ENCODE measurements at regions not wholly inside any gene's neighbourhood (a gene's known extent, or its start where the extent isn't known, plus 50 kb on each side); places are given as distances from the start of the nearest gene placed in this dataset.
A peak's percentile ranks its signal among the peaks of the same experiment; 100 is the strongest.

DNA sequence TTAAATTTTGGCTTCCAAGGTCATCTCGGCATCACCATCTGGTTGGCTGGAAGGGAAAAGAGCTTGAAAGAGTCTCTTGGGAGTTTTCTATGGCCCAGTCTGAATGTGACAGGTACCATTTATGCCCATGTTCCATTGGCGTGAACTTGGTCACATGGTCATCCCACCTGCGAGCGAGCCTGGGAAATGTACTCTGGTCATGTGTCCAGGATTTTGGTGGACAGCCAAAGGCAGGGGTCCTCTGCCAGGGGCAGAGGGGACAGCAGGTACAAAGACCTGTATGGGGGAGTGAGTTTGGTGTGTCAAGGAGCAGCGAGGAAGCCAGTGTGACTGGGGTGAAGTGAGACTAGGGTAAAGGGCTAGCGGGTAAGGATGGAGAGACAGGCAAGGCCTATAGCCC is 112.6 kb downstream of the CDC5L start:
- no peak for DNase-seq (ENCODE audit: low spot score)

DNA sequence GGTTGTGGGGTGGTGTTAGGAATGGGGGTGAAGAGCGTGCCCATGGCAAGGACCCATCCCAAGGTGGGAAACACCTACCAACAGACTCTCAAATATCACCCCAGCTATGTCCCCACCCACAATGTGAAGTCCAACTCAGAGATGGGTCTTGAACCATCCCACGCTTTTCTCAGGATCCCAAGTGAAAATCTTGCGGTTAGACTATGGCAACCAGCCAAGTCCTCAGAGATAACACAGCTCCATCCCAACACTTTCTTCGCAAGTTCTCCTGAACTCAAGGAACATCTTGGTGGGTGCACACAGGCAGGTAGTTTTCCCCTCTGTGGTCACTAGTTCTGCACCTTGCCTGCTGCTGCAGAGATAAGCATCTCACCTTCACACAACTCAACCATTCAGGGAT is 116.0 kb downstream of the CDC5L start:
- no peak for DNase-seq (ENCODE audit: low spot score)

DNA sequence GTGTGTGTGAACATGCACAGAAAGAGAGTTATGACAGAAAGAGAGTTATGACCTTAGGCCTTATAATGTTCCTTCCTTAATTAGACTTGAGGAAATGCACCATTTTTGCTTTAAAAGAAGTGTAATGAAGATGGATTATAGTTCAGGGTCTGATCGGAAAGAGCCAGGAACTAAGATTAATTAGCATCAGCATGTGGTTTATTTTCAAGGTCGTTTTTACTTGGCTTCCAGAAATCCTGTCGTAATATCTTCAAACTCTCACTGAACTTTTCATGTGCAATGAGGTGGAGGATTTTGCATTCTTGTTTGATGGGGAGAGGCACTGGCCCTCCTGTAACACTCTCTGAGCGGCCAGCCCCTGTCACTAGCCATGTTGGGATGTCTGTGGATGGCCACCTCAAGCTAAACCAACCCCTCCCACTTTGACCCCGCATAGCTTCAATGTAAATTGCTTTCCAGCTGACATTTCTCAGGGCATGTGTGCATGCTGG is 116.8 kb downstream of the CDC5L start:
- DNase-seq (ENCODE audit: low spot score), result no peak

DNA sequence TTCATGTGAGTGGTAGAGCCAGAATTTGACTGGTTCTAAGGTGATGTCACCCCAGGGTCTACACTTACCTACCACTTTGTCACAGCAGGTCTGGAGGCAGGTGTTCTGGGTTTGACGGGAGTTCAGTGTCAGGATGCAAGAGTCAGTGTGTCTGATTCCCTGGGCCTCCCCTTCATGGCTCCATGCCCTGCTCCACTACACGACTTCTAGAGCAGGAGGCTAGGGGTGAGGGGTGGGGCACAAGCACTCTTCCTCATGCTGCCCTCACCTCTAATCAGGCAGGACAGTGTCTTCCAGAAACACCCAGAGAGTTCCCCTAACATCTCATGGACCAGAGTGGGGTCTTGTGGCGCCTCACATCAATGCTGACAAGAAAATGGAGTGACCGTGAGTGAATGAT is 118.2 kb downstream of the CDC5L start:
- DNase-seq (ENCODE audit: low spot score), result no peak

DNA sequence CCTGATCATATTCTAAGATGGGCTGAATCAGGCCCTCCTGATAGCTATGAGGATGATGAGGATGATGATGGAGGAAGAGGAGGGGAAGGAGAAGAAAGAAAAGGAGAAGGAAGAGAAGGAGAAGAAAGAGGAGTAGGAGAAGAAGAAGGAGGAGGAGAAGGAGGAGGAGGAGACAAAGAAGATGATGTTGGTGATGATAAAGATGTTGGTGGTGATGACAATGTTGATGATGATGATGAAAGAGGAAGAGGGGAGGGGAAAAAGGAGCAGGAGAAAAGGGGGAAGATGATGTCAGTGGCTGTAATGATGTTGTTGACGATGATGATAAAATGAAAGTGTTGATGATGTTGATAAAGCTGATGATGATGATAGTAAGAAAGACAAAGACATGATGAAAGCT is 119.5 kb downstream of the CDC5L start:
- DNase-seq (ENCODE audit: low spot score), result no peak

DNA sequence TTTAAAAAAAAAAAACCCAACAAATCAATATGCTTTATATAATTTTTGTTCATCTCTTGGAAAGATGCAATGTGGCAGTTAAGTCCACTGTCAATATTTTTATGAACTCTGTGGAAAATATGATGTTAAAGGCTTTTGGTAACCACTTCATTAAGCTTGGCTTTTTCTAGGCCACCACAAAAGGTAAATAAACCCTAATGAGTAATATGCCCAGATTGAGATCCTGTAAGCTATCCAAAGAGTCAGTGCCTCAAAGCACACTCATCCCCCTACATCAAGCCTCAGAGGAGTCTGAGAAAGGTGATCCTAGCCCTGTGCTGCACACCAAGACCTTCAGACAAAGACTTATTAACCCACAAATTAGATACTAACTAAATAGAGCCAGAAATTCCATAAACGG is 121.1 kb downstream of the CDC5L start:
- no peak for DNase-seq (ENCODE audit: low spot score)

DNA sequence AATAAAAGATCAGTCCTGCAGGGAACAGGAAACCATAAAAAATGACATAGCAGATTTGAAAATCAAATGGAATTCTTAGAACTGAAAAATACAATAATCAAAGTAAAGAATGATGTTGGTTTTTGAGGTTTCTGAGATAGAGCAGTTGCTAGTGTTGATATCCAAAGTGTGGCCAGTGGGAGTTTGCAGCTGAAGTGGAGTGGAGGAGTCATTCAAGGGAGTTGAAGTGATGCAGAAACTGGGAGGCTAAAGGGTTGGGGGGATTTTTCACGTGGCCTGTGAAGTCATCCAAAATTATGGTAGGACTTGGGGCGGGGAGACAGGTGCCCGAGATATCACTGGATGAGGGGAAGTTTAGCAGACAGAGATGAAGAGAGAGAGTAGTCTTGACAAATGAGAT is 123.6 kb downstream of the CDC5L start:
- no peak for DNase-seq (ENCODE audit: low spot score)

DNA sequence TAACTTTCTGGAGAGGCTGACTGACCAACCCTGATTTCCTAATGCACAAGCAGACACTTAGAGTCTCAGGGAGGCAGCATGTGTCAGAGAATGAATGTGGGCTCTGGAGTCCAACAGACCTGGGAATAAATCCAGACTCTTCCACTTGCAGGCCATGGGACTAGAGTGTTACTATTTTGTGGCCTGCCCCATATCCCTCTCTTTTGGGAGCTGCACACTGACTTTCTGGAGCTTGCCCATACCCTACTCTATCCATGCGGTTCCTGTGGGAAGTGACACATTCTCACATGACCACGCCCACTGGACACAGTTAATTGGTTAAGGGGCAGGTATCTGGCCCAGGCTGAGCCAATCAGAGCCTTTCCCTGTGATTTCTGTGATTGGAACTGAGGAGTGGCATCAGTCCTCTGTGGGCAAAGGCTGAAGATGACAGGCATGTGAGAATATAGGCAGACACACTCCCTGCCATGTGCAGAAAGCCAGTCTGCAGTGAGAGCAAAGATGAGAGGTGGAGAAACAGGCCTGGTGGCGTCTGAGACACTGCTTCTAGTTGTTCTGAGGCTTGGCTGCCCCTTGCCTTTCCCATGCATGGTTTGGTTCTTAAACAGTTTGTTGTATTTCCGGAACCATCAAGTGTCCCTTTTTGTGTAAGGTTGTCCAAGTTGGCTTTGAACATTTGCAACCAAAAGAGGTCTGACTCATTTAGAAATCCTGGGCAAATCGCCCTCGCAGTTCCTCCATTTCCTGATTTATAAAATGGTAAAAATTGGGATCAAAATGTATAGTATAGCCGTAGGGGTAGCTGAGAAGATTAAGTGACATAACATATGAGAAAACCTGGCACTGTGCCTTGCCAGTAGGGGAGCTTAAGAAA is 125.6 kb downstream of the CDC5L start:
- DNase-seq (ENCODE audit: low spot score), result peak; percentile 58

DNA sequence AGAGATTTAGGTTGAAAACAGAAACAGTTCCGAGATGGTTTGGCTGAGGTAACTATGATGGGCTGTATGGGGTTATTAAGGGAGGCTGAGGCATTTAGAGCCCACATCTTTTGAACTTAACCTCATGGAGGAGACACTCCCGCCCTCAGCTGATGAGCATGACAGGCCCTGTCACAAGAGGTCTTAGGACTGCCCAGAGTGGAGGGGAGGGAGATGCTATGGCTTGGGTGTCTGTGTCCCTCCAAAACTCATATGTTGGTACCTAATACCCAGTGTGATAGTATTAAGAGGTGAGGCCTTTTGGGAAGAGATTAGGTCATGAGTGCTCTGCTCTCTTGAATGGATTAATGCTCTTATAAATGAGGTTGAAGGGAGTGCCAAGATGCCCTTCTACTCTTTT is 126.6 kb downstream of the CDC5L start:
- no peak for DNase-seq (ENCODE audit: low spot score)

DNA sequence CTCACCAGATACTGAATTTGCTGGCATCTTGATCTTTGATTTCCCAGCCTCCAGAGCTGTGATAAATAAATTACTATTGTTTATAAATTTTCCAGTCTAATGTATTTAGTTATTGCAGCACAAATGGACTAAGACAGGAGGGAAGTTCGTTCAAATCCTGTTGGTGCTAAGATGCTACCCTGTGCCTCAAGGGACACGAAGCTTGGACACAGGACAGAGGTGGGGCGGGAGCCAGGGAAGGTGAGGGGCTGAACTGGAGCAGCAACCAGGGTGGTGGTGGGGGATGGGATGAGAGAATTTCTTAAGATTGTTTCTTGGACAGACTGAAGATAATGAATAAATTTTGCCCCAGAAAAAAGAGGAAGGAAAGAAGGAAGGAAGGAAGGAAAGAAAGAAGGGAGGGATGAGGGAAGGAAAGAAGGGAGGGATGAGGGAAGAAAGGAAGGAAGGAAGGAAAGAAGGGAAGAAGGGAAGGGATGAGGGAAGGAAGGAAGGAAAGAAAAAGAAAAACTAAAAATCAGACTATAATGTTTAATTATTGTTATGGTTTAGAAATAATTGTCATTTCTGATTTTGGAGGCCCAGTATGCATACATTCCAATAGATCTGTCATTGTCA is 127.2 kb downstream of the CDC5L start:
- DNase-seq (ENCODE audit: low spot score), result no peak

DNA sequence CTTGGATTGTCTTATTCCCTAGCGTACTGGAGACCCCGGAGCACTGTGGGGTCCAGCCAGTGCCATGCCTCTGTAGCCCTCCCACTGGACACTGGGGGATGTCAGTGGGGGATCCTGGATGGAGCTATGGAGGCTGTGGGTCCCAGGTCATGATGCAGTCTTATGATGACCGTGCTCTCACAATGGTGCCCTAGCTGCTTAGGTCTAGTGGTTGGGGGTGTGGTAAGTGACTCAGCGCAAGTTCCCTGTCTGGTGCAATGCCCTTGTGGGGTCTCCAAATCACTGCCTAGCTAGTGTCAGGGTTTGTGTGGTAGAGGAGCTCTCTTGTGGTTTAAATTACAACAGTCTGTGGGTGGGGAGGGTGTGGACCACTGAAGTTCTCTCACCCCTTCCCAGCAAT is 135.4 kb downstream of the CDC5L start:
- no peak for DNase-seq (ENCODE audit: low spot score)

DNA sequence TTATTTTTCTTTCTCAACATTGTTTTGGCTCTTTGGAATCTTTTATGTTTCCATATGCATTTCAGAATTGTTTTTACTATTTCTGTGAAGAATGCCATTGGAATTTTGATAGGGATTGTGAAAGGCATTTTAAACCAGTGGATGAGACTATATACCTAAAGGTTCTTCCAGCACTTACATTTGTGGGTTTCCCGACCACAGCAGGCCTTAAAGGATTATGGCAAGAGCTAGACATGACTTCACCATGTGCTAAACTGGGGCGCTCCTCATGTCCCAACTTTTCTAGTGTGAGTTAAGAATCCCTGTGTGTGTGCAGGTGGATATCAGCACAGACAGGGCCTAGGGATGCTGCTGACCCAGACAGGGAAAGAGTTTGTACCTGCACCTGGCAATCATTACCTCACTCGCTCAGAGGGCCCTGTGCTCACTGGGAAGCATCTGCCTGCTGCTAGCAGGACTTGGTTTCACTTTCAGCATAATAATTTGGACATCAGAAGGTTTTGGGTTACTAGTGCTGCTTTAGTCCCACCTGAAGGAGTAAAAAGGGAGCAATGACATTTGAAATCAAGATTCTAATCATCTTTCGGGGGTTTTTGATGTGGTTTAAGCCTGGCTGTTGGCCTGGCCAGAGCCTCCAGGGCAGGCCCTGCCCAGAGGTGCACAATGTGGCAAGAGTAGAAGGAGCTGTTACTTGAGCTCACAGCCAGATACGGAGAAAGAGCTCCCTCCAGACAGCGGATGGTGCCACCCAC is 137.1 kb downstream of the CDC5L start:
- no peak for DNase-seq (ENCODE audit: low spot score)

DNA sequence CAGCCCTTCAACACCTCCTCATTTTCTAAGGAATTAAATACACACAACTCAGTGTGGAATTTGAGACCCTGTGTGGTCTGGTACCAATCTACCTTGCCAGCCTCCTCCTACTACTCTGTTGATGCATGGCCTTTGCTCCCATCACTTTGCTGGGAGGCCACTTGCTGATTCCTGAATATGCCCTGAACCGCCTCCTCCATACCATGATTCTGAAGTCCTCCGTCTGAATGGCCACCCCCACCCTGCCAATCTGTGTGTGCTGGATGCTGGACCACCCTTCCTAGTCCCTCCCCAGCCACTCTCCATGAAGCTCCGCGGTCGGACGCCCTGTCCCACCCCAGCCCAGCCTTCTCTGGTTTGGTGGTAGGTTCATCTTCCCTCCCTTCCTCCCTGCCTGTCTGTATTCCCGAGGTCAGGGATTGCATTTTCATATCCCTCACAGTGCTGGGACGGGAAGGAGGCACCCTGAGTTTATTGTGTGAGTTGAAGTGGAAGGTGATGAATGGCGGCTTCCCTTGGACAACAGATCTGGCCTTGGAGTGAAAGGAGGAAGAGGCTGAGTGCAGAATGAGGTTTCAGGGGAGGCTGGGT is 138.3 kb downstream of the CDC5L start:
- no peak for DNase-seq (ENCODE audit: low spot score)

DNA sequence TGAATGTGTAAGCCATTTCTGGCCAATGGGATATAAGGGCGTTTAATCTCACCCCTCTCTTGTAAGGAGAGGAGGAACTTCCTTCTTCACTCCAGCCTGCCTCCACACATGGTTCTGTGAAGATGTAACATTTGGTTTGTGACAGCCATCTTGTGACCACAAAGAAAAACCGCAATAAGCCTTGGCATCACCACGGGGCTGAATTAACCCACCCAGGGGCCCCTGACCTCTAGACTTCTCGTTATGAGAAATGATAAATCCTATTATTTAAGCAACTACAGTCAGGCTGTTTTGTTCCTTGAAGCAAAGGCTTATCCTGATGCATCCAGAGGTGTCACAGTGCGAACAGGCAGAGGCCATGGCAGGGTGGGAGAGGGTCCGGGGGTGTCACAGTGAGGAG is 139.7 kb downstream of the CDC5L start:
- no peak for DNase-seq (ENCODE audit: low spot score)

DNA sequence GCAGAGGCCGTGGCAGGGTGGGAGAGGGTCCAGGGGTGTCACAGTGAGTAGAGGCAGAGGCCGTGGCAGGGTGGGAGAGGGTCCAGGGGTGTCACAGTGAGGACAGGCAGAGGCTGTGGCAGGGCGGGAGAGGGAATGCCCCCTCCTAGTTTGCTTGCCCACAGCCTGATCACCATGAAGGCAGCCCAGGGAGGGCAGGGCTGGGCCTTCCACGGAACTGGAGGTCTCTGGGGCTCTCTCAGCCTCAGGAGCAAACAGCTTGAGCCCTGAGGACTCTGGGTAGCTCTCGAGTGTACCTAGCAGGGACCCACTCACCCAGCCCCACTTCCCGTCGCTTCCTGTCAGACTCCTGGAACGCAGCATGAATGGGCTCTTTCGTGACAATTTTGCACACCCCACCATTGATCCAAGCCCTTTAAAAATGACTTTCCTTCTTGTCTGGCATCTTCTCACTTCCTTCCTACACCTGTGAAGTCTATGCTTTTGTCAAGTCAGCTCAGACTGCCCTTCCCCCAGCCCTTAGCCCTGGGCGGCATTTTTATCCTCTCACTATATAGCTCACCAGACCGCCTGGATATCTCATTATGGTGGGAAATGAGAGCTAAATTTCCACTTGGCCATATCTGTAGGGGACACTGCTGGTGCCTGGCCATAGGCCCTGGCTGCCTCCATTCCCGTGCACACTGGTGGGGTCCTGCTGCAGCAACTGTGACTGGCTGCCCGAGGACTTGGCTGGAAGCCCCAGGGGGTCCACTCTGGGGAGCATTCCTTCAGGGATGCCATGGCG is 140.3 kb downstream of the CDC5L start:
- no peak for DNase-seq (ENCODE audit: low spot score)

DNA sequence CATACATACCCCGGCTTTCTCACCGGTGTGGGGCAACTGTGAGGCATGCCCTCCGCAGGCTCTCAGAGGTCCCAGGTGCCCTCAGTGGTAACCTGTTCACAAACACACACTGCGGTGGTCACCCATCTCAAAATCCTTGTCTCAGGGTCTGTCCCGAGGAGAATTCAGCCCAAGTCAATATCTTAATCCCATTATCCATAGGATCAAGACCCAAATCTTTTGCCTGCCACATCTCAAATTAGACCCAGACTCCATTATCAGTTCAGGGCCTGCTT is 140.8 kb downstream of the CDC5L start:
- no peak for DNase-seq (ENCODE audit: low spot score)

DNA sequence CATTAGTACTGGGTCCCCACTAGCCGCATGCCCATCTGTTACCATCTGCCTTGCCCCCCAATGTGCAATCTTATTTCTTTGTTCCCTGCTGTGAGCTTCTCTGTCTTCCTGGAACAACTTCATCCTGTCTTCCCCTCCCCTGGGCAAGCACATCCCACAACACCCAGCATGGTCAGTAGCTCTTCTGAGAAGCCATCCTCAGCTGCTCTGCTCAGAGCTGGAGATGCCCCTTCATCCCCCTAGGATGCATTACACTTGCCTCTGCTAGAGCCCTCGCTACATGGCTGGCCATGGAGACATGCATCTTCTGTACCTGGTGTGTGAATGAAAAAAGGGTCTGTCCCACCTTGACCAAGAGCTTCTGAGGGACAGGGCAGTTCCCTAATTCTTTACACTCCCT is 141.2 kb downstream of the CDC5L start:
- DNase-seq (ENCODE audit: low spot score), result no peak

DNA sequence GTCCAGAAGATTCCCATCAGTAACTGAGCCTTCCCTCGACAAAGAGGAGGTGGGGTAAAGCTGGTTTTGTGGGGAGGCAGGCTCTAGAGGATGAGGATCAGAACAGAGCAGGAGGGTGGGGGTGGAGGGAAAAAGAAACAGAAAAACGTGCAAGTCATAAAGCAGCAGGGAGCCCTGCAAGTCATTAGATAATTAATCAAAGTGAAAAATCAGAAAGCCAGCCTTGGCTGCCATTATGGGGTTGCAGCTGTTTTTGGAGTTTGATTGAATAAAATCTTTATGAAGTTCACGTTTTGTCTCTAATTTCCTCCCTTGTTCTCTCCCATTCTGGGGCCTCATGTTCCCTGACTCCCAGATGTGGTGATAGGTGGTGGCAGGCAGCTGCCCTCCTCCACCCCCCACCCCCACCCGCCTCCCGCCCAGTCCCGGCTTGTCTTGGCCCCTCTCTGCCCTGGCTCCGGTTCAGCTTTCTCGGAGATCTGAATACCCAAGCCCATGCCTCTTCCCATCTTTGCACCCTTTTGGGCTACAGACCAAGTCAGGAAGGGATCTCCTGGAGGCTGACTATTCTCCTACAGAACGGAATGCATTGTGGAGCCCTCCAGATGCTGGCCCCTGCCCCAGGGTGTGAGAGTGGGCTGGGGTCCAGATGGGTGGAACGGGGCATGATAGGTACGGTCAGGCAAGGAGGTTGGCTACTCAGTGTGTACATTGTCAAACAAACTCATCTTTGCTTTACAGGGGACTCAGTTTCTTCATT is 141.8 kb downstream of the CDC5L start:
- no peak for DNase-seq (ENCODE audit: low spot score)

DNA sequence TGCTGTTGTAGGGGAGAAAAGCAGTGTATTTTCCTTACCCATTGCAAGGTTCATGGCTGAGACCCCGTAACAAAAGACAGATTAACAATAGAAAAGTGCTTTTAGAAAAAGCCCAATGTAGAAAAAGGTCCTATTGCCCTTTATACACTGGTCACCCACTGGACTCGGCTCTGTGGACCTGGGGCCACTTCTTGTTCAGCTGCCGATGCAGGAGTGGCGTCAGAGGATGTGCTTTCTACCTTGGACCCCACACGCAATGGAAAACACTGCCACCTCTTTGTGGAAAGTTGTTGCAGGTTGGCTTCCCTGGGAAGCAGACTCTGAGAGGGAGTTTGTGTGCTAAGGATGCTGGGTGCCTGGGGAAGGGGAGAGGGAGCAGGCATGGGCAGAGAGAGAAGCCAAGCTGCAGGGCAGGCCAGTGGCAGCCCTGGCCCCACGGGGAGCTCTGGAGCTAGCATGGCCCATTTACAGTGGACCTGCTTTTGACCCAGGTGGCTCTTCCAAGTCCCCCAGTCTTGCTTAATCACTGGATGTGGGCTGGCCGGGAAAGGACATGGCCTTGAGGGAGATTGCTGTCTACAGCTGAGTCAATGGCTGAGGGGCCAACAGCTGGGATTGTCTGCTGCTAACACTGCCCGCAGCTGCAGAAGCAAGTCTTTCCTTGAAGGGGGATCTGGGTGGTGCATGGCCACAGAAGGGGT is 142.9 kb downstream of the CDC5L start:
- DNase-seq (ENCODE audit: low spot score), result no peak

DNA sequence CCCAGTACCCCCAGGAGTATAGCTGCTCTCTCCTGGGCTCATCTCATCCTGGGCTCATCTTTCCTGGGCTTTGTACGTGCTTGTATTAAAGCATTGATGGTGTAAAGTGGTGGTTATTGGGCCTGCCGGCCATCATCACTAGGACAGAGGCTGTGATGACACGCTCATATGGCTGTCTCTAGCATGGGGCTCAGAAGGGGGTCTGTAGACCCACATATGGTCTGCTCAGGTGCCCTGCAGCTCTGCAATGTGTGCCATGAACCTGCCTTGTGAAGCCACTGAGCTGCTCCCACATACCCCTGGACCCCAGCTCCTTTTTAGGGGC is 143.4 kb downstream of the CDC5L start:
- no peak for DNase-seq (ENCODE audit: low spot score)

All from RKO (cell line).